ENCODE measurements at regions not wholly inside any gene's neighbourhood (a gene's known extent, or its start where the extent isn't known, plus 50 kb on each side); places are given as distances from the start of the nearest gene placed in this dataset.

GRCh38 chr1:208537198-208537597 is 293.0 kb upstream of the PLXNA2 start:
- TF ChIP-seq CTCF (IDR thresholded peaks at IDR 0.05; ENCODE audit: partially characterized antibody, unreplicated experiment) = no peak
- Mint-ChIP-seq H3K9me3 (ENCODE audit: unreplicated experiment) (no peaks in the 10 kb centered on the region), H3K4me3 (ENCODE audit: unreplicated experiment) (no peak overlapping the region), H3K27ac (ENCODE audit: unreplicated experiment) (no peak overlapping the region), H3K36me3 (ENCODE audit: unreplicated experiment) (no peaks in the 10 kb centered on the region), H3K27me3 (ENCODE audit: unreplicated experiment) (no peaks in the 10 kb centered on the region), H3K4me1 (ENCODE audit: low read depth, unreplicated experiment) (peaks cover 46% of the 10 kb centered on the region)
- no peak for DNase-seq

- Mint-ChIP-seq H3K4me3 (ENCODE audit: unreplicated experiment) (no peak overlapping the region), H3K27me3 (ENCODE audit: unreplicated experiment) (no peaks in the 10 kb centered on the region), H3K36me3 (ENCODE audit: unreplicated experiment) (no peaks in the 10 kb centered on the region), H3K4me1 (ENCODE audit: low read depth, unreplicated experiment) (peaks cover 38% of the 10 kb centered on the region), H3K27ac (ENCODE audit: unreplicated experiment) (no peak overlapping the region), H3K9me3 (ENCODE audit: unreplicated experiment) (no peaks in the 10 kb centered on the region)
- no peak for TF ChIP-seq CTCF (IDR thresholded peaks at IDR 0.05; ENCODE audit: partially characterized antibody, unreplicated experiment)
- DNase-seq = no peak
These were observed 293.9 kb upstream of the PLXNA2 start for GRCh38 chr1:208538078-208538477.

GRCh38 chr1:208538587-208538986 is 294.4 kb upstream of the PLXNA2 start:
- no peak for DNase-seq
- Mint-ChIP-seq H3K4me1 (ENCODE audit: low read depth, unreplicated experiment) (peaks cover 33% of the 10 kb centered on the region), H3K27me3 (ENCODE audit: unreplicated experiment) (no peaks in the 10 kb centered on the region), H3K27ac (ENCODE audit: unreplicated experiment) (no peak overlapping the region), H3K4me3 (ENCODE audit: unreplicated experiment) (no peak overlapping the region), H3K9me3 (ENCODE audit: unreplicated experiment) (no peaks in the 10 kb centered on the region), H3K36me3 (ENCODE audit: unreplicated experiment) (no peaks in the 10 kb centered on the region)
- no peak for TF ChIP-seq CTCF (IDR thresholded peaks at IDR 0.05; ENCODE audit: partially characterized antibody, unreplicated experiment)

- no peak for DNase-seq
- no peak for TF ChIP-seq CTCF (IDR thresholded peaks at IDR 0.05; ENCODE audit: partially characterized antibody, unreplicated experiment)
- no peaks in the 10 kb centered on the region for H3K27me3 Mint-ChIP-seq (ENCODE audit: unreplicated experiment)
- H3K4me1 Mint-ChIP-seq (ENCODE audit: low read depth, unreplicated experiment) = peaks cover 19% of the 10 kb centered on the region
- no peak overlapping the region for H3K4me3 Mint-ChIP-seq (ENCODE audit: unreplicated experiment)
- H3K9me3 Mint-ChIP-seq (ENCODE audit: unreplicated experiment) = peaks cover under 1% of the 10 kb centered on the region
- H3K27ac Mint-ChIP-seq (ENCODE audit: unreplicated experiment) = no peak overlapping the region
- no peaks in the 10 kb centered on the region for H3K36me3 Mint-ChIP-seq (ENCODE audit: unreplicated experiment)
These were observed 296.5 kb upstream of the PLXNA2 start for GRCh38 chr1:208540724-208541123.

- H3K4me1 Mint-ChIP-seq (ENCODE audit: low read depth, unreplicated experiment) = peaks cover 19% of the 10 kb centered on the region
- no peak for DNase-seq
These were observed 297.2 kb upstream of the PLXNA2 start for GRCh38 chr1:208541225-208541855.

More at GRCh38 chr1:208541225-208541855, 297.2 kb upstream of the PLXNA2 start:
- Mint-ChIP-seq H3K27ac (ENCODE audit: unreplicated experiment) (no peak overlapping the region), H3K4me3 (ENCODE audit: unreplicated experiment) (no peak overlapping the region), H3K36me3 (ENCODE audit: unreplicated experiment) (no peaks in the 10 kb centered on the region), H3K27me3 (ENCODE audit: unreplicated experiment) (no peaks in the 10 kb centered on the region), H3K9me3 (ENCODE audit: unreplicated experiment) (peaks cover 2% of the 10 kb centered on the region)
- TF ChIP-seq CTCF (IDR thresholded peaks at IDR 0.05; ENCODE audit: partially characterized antibody, unreplicated experiment) = no peak
